ENCODE measurements at regions not wholly inside any gene's neighbourhood (a gene's known extent, or its start where the extent isn't known, plus 50 kb on each side); places are given as distances from the start of the nearest gene placed in this dataset.
"Not testable (repeated sequence)": the region's sequence is repeated elsewhere in the genome, so short reads cannot be mapped to it uniquely, and the experiment has no call there.

DNA sequence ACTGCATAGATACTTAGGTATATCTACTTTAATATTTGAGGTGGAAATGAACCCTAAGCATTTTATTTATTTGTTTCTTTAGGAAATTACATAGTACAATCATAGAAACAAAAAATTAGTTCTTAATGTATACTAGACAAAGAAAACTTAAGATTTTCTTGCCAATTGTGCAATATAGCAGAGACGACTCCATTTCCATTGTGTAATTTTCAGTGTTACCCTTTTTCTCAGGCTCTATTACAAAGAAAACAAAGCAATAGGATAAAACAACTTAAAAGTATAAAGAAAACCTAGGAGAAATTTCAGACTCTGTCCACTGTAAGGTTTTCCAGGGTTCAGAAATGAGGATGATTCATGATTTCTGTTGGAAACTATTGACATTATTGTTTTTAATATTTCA lies 89.0 kb upstream of the SERTAD2 start:
- FAIRE-seq (no peak), DNase-seq (ENCODE audit: insufficient read length, low spot score) (no peak)

DNA sequence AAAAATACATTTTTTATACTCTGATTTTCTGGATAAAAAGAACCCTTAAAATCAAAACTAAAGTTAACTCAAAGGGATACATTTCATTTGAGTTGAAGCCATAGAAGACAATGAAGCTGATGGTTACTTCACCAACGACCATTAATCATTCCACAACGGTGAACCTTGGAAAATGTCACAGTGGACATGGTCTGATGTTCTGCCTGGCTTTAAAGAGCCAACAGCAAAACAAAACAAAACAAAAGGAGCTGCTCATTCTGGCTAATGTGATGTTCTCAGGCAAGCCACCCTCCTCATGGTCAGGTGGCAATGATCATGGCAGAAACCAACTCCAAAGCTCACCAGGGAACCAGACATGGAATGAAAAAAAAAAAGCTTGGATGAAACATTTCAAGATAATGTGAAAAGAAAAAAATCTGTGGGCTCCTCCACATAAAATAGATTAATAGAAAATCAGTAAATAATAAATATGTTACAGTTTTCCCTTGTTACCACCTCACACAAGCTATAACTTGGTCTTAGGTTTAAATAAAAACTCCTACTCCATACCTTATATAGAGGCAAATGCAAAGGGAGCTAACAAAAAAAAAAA lies 90.1 kb upstream of the SERTAD2 start:
- FAIRE-seq: no peak
- DNase-seq (ENCODE audit: insufficient read length, low spot score): no peak

DNA sequence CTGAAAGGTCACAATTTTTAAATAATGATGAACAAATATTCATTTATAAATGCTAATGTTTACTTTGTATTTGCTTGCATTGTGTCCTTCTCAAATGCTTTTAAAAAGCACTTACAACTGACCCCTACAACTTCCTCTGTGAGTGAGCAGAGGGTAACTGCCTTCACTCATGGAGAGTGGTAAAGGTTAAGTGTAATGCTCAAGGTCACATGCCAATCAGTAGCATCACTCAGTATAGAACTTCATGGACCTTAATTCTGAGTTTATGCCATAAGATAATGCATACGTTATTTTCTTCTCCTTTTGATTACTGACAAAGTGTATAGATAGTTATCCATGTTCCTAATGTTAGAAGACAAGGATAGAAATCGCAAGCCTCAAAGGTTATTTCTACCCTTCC lies 91.8 kb upstream of the SERTAD2 start:
- peak; percentile 81 for FAIRE-seq
- no peak for DNase-seq (ENCODE audit: insufficient read length, low spot score)

DNA sequence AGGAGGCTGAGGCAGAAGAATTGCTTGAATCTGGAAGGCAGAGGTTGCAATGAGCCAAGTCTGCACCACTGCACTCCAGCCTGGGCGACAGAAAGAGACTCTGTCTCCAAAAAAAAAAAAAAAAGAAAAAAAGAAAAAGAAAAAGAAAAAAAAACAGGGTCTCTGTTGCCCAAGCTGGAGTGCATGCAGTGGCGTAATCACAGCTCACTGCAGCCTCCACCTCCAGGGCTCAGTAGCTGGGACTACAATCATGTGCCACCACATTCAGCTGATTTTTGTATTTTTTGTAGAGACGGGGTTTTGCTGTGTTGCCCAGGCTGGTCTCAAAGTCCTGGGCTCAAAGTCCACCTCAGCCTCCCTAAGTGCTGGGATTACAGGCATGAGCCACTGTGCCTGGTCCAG lies 94.0 kb upstream of the SERTAD2 start:
- FAIRE-seq; DNase-seq (ENCODE audit: insufficient read length, low spot score): not testable (repeated sequence)

DNA sequence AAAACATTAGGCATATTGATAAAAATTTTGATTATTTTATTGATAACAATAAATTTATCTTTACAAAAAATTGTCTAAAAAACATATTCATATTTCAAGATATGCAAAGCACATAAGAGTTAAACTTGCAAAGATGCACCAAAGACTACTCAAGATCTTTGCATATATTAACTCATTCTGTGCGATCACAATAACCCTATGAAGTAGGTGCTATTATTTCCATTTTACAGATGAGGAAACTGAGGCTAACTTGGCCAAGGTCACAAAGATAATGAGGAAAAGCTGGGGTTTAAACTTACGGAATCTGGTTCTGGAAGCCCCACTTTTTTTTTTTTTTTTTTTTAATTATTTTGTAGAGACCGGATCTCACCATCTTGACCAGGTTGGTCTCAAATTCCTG lies 94.4 kb upstream of the SERTAD2 start:
- DNase-seq (ENCODE audit: insufficient read length, low spot score) (no peak), FAIRE-seq (no peak)

DNA sequence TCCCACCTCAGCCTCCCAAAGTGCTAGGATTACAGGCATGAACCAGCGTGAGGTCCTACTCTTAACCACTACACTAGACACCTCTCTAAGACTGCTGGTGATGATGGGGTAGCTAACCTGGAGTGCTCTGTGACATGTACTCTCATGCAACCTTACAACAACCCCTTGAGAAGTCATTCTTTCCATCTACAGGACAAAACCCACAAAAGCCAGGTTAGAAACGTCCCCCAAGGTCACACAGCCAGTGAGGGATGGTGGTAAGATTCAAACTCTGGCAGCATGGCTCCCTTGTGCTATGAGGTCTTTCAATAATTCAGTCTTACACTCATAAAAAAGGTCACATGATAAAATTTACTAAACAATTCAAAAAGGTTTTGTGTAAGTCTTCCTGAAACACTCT lies 94.8 kb upstream of the SERTAD2 start:
- FAIRE-seq (peak; percentile 42), DNase-seq (ENCODE audit: insufficient read length, low spot score) (no peak)

DNA sequence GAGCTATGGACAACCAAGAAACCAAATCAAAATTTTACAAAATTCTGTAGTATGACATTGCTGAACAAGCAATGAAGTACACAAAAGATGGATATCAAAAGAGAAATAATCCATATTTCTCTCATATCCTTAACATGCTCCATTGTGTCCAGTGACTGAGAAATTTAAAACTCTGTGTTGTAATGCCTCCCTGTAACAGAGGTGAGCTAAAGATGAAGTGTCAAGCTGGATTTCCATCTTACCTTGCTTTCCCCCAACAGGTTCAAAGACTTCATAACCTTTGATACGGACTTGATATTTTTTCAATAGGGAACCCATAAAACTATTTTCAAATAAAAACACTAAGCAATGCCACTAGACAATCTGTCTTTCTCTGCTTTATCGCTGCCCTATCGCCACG lies 95.7 kb upstream of the SERTAD2 start:
- DNase-seq (ENCODE audit: insufficient read length, low spot score) (no peak), FAIRE-seq (no peak)

DNA sequence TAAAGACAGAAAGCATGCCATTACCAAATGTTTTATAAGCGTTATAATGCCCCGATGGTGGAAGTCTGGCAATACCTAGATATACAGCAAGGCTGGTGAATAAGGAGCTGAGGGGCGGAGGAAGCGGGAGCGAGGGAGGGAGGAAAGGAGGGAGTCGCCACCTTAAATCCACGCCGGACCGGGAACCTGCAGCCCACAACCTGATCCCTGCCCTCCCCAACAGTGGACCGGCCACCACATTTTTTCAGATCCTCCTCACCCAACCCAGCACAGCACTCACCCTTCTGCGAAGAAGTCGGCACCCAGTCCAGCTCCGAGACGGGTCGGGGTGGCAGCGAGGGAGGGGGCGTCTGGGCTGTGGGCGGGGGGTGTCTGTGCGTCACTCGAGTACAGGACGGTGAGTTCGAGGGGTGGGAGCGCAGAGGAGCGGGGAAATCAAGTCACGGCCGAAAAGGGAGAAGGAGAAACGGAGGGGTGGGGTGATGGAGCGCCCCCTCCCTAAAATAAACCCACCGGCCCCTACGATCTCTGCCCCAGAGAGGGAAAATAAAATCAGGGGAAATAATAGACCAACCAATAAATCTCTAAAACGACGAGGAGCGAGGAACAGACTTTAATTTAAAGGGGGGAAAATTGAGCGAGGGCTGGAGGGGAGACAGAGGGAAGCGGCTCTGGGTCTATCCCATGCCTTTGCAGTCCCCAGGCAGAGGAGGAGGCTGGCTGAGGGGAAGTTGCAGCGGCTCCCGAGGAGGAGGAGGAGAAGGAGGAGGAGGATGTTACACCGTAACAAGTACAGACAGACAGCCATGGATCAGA lies 96.5 kb upstream of the SERTAD2 start:
- no peak for DNase-seq (ENCODE audit: insufficient read length, low spot score)
- FAIRE-seq: peak; percentile 63

DNA sequence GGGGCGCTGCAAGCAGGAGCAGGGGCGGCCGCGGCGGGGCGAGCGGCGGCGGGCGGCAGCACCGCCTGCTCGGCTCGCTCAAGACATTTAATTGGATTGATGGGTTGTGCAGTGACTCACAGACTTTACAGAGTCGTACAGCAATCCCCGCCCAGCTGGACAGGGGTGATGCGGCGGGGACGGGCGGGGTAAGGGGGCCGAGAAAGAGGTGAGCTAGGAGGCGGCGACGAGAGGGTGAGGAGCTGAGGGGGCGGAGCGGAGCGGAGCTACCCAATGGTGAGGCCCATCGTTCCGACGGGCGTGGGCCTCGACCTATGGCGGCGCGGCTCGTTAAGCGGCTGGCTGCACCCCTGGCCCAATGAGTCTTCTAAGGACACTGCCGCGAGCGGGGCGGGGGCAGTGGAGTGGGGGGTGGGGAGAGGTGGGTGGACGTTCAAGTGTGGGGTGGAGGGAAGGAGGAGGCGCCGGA lies 97.1 kb upstream of the SERTAD2 start:
- DNase-seq (ENCODE audit: insufficient read length, low spot score): peak; percentile 54
- FAIRE-seq: peak; percentile 84

DNA sequence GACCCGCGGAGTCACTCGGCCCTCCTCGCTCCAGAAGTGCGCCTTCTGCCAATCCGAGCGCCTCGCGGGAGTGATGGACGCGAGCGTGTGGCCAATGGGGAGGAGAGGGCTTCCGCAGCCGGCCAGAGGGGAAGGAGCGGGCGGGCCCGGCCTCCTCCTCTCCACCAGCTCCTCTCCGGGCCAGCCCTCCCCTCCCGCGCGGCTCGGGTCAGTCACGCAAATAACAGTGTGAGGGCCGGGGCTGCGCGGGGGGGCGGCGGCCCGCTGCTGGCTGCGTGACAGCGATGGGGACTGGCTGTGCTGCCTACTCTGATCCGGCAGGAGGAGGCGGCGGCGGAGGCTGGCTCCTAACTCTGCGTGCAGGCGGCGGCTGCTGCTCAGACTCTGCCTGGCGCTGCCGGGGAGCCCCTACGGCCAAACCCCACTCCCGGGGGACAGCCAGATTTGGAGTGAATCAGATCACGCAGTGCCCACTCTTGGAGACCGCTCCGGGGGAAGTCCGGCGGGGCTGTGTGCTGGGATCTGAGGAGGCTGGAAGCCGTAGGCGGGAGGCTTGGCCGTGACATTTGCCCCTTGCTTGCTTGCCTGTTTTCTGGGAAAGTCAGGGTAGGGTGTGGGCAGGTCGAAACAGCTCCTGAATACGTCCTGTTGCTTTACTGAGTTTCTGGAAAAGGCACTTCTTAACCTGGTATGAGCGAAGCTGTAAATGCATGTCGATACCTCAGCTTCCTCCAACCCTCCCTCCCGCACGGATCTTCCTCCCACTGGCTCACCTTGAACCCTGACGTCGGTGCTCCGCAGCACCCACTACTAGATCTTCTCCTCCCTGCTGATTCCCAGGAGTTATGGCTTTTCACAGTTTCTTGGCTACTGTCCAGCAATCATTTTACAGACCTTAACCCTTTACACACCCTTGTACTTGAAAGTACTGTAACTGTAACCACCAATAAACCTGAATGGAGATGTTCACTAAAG lies 97.9 kb upstream of the SERTAD2 start:
- peak; percentile 49 for FAIRE-seq
- peak; percentile 89 for DNase-seq (ENCODE audit: insufficient read length, low spot score)

DNA sequence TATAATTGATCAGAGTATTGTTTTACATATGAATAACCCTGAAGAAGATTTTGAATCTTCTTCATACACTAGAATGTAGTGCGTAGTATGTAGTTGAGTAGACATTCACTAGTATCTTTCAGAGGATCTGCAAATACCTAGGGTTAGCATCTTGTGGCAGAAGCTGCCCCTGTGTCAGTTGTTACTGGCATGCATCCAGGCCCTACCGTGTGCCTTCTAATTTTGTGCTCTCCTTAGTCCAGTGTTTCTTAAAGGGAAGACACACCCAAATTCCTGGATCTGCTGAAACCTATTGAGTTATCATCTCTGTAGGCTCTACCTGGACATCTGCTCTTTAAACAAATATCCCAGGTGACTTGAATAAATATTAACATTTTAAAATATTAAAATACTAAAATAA lies 99.7 kb upstream of the SERTAD2 start:
- FAIRE-seq (no peak), DNase-seq (ENCODE audit: insufficient read length, low spot score) (no peak)

DNA sequence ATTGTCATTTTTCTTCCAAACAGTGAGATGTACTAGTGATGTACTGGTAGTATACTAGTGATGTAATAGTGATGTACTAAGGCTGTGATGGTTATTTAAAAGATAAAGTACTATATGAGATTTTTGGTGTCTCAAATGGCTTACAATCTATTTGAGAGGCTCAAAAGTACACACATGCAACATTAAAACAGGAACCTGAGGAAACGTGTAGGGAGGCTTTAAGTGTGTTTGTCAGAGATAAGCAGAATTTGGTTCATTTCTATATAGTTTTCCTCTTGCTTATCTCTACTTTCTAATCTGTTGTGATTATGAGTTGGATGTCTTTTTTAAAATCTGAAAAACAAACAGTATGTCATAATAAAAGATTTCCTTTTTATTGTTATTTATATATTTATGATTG lies 100.9 kb upstream of the SERTAD2 start:
- DNase-seq (ENCODE audit: insufficient read length, low spot score): no peak
- FAIRE-seq: no peak

DNA sequence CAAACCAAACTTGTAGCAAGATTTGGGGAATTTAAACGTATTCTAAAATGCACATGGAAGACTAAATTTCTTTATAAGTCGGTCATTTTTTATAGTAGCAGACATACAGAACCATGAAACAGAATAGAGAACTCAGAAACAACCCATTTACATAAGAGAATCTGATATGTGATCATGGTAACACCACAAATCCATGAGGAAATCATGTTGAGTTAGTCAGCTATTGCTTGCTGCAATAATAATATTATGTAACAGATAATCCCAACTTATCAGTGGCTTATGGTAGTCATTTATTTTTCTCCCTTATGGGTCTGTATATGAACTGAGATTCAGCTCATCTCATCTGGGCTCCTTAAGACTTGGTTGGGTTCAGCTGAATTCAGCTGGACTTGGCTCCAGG lies 103.4 kb upstream of the SERTAD2 start:
- FAIRE-seq (no peak), DNase-seq (ENCODE audit: insufficient read length, low spot score) (no peak)

DNA sequence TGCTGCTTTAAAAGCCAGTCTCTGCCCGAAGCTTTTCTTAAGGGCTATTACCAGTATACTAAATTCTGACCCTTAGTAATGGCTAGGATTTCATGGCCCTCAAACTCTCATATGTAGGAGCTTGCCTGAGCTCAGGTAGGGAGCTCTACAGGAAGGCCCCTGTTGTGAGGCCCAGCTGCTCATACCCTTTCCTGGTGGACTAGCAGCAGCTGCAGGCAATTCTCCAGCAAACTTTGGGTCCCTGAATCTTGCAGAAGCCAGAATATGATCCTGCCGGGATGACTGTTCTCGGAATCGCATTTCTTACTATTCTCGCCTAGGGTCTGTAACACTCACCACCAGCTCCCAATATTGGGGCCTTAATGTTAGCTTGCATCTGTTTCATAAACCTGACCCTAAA lies 106.4 kb upstream of the SERTAD2 start:
- DNase-seq (ENCODE audit: insufficient read length, low spot score) (no peak), FAIRE-seq (no peak)

DNA sequence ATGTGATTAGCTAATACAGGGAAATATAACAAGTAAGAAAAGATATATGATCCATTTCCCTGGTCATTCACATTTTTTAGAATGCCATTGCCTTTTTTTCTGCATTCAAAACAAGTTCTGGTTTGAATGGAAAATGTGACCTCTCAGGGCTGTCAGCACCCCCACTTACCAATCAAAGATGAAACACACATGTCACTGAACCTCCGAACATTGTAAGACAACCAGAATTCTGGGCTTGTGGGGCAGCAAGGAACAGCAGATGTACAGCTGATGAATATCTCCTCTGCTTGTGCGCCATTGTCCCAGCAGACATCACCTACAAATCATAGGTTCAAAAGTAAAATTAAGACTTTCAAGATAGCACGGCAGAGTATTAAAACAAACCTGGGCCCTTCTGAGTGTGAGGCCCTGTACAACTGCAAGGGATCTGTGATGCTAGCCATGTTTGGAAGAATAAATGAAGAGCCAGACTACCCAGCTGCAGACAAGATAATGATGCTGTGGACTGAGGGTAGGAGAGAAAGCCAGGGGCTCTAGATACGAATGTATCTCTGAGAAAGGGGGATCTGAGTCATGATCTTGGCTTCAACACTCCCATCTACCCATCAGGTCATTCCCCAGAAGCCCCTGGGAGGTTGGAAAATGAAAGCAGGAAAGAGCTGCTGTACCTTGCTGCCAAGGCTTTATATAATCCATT lies 108.7 kb upstream of the SERTAD2 start:
- FAIRE-seq: no peak
- no peak for DNase-seq (ENCODE audit: insufficient read length, low spot score)

DNA sequence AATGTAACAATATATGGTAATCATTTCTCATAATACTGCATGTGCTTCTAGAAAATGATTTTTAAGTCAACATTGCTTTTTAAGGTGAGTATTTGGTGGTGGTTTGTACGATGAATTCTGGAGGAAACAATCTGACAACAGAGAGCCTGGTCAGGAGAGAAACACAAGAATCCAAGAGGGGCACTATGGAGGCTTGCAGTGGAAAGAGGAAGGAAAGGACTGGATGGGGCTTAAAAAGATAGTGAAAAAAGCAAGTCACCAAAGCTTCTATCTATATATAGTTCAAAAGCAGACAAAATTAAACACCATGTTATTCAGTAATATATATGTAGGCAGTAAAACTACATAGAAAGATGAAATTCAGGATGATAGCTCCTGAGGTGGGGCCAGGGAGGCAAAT lies 109.4 kb upstream of the SERTAD2 start:
- DNase-seq (ENCODE audit: insufficient read length, low spot score): no peak
- FAIRE-seq: no peak

DNA sequence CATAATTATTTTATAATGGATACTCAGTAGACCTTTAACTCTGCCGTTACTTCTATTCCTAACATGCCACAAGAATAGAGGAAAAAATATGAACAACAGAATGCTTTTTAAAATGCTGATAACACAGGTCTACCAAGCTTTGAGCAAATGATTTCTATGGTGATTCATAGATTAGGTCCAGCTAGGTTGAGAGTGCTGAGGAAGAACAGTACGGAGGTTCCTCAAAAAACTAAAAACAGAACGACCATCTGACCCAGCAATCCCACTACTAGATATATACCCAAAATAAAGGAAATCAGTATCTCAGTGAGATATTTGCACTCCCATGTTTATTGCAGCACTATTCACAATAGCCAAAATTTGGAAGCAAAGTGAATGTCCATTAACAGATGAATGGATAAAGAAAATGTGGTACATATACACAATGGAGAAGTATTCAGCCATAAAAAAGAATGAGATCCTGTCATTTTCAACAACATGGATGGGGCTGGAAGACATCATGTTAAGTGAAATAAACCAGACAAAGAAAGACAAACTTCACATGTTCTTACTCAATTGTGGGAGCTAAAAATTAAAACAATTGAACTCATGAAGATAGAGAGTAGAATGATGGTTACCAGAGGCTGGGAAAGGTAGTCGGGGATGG lies 111.6 kb upstream of the SERTAD2 start:
- FAIRE-seq (no peak), DNase-seq (ENCODE audit: insufficient read length, low spot score) (no peak)

DNA sequence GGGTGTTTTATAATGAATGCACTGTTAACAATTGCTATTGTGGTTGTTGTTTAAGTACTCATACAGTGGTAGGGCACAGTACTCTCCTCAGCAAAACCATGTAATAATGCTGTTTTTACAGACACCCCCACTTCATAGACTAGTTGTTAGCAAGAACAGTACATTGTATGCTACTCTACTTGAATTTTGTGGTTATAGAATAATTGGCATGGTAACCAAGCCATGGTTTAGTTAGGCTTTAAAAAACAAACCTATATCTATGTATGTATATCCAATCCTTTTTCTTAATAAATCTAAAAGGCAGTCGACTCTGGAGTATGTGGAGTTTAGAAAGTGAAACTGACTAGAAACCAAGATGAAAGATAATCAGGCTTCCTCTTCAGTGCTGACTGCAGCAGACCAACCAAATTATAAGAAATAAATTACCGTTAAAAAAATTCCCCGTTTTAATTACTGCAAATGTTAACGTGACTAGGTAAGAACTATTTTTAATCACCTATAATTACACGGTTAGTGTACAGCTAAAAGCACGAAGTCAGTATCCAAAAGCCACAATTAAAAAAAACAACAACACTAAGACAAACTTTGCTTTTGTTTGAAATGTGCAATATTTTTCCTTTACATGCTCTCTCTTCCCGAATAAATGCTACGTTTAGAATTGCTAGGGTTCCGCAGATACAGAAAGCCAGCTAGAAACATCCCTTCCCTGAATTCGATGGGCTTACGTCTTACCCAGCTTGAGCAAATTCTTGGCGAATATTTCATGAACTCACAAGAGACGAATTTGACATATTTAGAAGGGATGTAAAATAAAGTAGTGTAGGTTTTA lies 113.3 kb upstream of the SERTAD2 start:
- no peak for DNase-seq (ENCODE audit: insufficient read length, low spot score)
- no peak for FAIRE-seq
